ENCODE measurements at regions not wholly inside any gene's neighbourhood (a gene's known extent, or its start where the extent isn't known, plus 50 kb on each side); places are given as distances from the start of the nearest gene placed in this dataset.

GRCh38 chr12:61095111-61095510 lies 1165.1 kb upstream of the USP15 start:
- no peak for TF ChIP-seq CTCF (IDR thresholded peaks at IDR 0.05; ENCODE audit: poor library complexity, severe bottlenecking)
- no peak for TF ChIP-seq MXI1 (conservative IDR thresholded peaks at IDR 0.05; ENCODE audit: poor library complexity, severe bottlenecking)
- no peak for TF ChIP-seq POLR2AphosphoS5 (IDR thresholded peaks at IDR 0.05)
- TF ChIP-seq EZH2 (IDR thresholded peaks at IDR 0.05; ENCODE audit: borderline replicate concordance, insufficient read depth, low read length, poor library complexity, severe bottlenecking), result no peak
- no peak for TF ChIP-seq REST (IDR thresholded peaks at IDR 0.05; ENCODE audit: borderline replicate concordance)
- TF ChIP-seq EP300 (conservative IDR thresholded peaks at IDR 0.05; ENCODE audit: poor library complexity, severe bottlenecking), result no peak

All from neural cell (in vitro differentiated cells).